ENCODE measurements at regions not wholly inside any gene's neighbourhood (a gene's known extent, or its start where the extent isn't known, plus 50 kb on each side); places are given as distances from the start of the nearest gene placed in this dataset.

- no peak for DNase-seq (ENCODE audit: low read depth, low spot score)
Observed at GRCh38 chr1:63038586-63038985, 254.7 kb downstream of the ATG4C start.

GRCh38 chr1:63041660-63042059 is 257.7 kb downstream of the ATG4C start:
- no peak for DNase-seq (ENCODE audit: low read depth, low spot score)

GRCh38 chr1:63042278-63042677 is 258.3 kb downstream of the ATG4C start:
- DNase-seq (ENCODE audit: low read depth, low spot score), result no peak

GRCh38 chr1:63046539-63046938 is 262.6 kb downstream of the ATG4C start:
- no peak for DNase-seq (ENCODE audit: low read depth, low spot score)

GRCh38 chr1:63049135-63049534 is 265.2 kb downstream of the ATG4C start:
- no peak for DNase-seq (ENCODE audit: low read depth, low spot score)

- no peak for DNase-seq (ENCODE audit: low read depth, low spot score)
Observed at GRCh38 chr1:63051356-63051755, 267.4 kb downstream of the ATG4C start.

- no peak for DNase-seq (ENCODE audit: low read depth, low spot score)
Observed at GRCh38 chr1:63051886-63052285, 268.0 kb downstream of the ATG4C start.

- DNase-seq (ENCODE audit: low read depth, low spot score), result no peak
Observed at GRCh38 chr1:63054184-63054583, 268.2 kb upstream of the FOXD3 start.

GRCh38 chr1:63063367-63063766 is 259.0 kb upstream of the FOXD3 start:
- DNase-seq (ENCODE audit: low read depth, low spot score), result peak; percentile 57

GRCh38 chr1:63064135-63064534 is 258.2 kb upstream of the FOXD3 start:
- DNase-seq (ENCODE audit: low read depth, low spot score), result no peak

- no peak for DNase-seq (ENCODE audit: low read depth, low spot score)
Observed at GRCh38 chr1:63068626-63069025, 253.7 kb upstream of the FOXD3 start.

GRCh38 chr1:63069214-63069613 is 253.2 kb upstream of the FOXD3 start:
- DNase-seq (ENCODE audit: low read depth, low spot score), result no peak

GRCh38 chr1:63073309-63074306 is 248.8 kb upstream of the FOXD3 start:
- DNase-seq (ENCODE audit: low read depth, low spot score), result no peak

- DNase-seq (ENCODE audit: low read depth, low spot score), result no peak
Observed at GRCh38 chr1:63074321-63074720, 248.0 kb upstream of the FOXD3 start.

GRCh38 chr1:63082766-63083165 is 239.6 kb upstream of the FOXD3 start:
- no peak for DNase-seq (ENCODE audit: low read depth, low spot score)

- DNase-seq (ENCODE audit: low read depth, low spot score), result peak; percentile 50
Observed at GRCh38 chr1:63087966-63088365, 234.4 kb upstream of the FOXD3 start.

GRCh38 chr1:63099188-63099587 is 223.2 kb upstream of the FOXD3 start:
- DNase-seq (ENCODE audit: low read depth, low spot score), result no peak

- no peak for DNase-seq (ENCODE audit: low read depth, low spot score)
Observed at GRCh38 chr1:63101336-63101735, 221.0 kb upstream of the FOXD3 start.

GRCh38 chr1:63103682-63104081 is 218.7 kb upstream of the FOXD3 start:
- no peak for DNase-seq (ENCODE audit: low read depth, low spot score)

GRCh38 chr1:63107066-63107465 is 215.3 kb upstream of the FOXD3 start:
- DNase-seq (ENCODE audit: low read depth, low spot score), result no peak

GRCh38 chr1:63108206-63108605 is 214.2 kb upstream of the FOXD3 start:
- no peak for DNase-seq (ENCODE audit: low read depth, low spot score)

GRCh38 chr1:63112155-63112900 is 210.0 kb upstream of the FOXD3 start:
- no peak for DNase-seq (ENCODE audit: low read depth, low spot score)

GRCh38 chr1:63115527-63115926 is 206.8 kb upstream of the FOXD3 start:
- no peak for DNase-seq (ENCODE audit: low read depth, low spot score)

Measured in iPS DF 19.7 (cell line).